Upper lobe of right lung (tissue), 1 donor: ENCODE measurements at regions not wholly inside any gene's neighbourhood (a gene's known extent, or its start where the extent isn't known, plus 50 kb on each side); places are given as distances from the start of the nearest gene placed in this dataset.
A peak's percentile ranks its signal among the peaks of the same experiment; 100 is the strongest.
"Not testable (repeated sequence)": the region's sequence is repeated elsewhere in the genome, so short reads cannot be mapped to it uniquely, and the experiment has no call there.

ENCODE experiments used
- ATAC-seq: fragments of 200-7000 bp; cut with Tn5 transposase; one replicate; pipeline ENCODE4 v1.9.1; 2020; ENCODE audit warnings: mild to moderate bottlenecking, moderate library complexity
- DNase-seq: peaks from one replicate; pipeline ENCODE4 v3.0.0-alpha.2; 2020
- H3K27ac ChIP-seq: fragments of 200-600 bp; one replicate; pipeline ENCODE4 v1.8.0; 2022
- H3K27me3 ChIP-seq: fragments of 200-600 bp; one replicate; pipeline ENCODE4 v1.8.0; 2022; ENCODE audit warnings: mild to moderate bottlenecking
- H3K36me3 ChIP-seq: fragments of 200-600 bp; one replicate; pipeline ENCODE4 v1.8.0; 2022
- H3K4me1 ChIP-seq: fragments of 200-600 bp; one replicate; pipeline ENCODE4 v1.8.0; 2022
- H3K4me3 ChIP-seq: fragments of 200-600 bp; one replicate; pipeline ENCODE4 v1.8.0; 2022; ENCODE audit warnings: mild to moderate bottlenecking
- H3K9me3 ChIP-seq: fragments of 200-600 bp; one replicate; pipeline ENCODE4 v1.8.0; 2022
- intact Hi-C: fragments of 100-400 bp; cut with DNase I; formaldehyde crosslinking; loops from one replicate; pipeline ENCODE4 v1.11.0; 2022
- TF ChIP-seq, protein P1 (sequence below): fragments of 200-600 bp; IDR thresholded peaks from one replicate; pipeline ENCODE4 v1.8.0; 2022; ENCODE audit warnings: antibody characterized with exemption
- donor health status: DM: no; HTN: yes; CAD: no; lungs with severe emphysema.

DNA sequence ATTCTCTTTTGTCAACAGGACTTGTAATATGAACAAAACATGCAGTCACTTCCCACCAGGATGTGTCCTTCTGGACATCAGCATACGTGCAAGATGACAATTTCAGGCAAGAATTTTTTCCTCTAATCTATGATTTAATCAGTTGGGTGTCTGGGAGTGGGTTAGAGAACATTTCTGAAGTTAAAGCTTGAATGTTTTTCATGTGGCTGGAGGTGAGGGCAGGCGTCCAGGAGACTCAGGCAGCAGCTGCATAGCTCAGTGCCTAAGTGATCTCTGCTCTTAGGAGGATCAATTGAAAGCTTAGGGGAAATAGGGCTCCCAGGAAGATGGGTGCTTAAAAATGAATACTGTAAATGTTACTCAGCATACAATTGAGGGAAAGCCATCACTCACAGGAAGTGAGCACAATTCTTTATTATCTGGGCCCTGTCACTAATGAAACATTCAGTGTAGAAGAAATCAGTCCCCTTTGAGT lies 457.6 kb upstream of the KLF6 start:
- TF ChIP-seq, protein P1, sequence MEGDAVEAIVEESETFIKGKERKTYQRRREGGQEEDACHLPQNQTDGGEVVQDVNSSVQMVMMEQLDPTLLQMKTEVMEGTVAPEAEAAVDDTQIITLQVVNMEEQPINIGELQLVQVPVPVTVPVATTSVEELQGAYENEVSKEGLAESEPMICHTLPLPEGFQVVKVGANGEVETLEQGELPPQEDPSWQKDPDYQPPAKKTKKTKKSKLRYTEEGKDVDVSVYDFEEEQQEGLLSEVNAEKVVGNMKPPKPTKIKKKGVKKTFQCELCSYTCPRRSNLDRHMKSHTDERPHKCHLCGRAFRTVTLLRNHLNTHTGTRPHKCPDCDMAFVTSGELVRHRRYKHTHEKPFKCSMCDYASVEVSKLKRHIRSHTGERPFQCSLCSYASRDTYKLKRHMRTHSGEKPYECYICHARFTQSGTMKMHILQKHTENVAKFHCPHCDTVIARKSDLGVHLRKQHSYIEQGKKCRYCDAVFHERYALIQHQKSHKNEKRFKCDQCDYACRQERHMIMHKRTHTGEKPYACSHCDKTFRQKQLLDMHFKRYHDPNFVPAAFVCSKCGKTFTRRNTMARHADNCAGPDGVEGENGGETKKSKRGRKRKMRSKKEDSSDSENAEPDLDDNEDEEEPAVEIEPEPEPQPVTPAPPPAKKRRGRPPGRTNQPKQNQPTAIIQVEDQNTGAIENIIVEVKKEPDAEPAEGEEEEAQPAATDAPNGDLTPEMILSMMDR: no peak
- no peak for ATAC-seq
- peak overlapping the region; percentile 20 for H3K4me3 ChIP-seq

DNA sequence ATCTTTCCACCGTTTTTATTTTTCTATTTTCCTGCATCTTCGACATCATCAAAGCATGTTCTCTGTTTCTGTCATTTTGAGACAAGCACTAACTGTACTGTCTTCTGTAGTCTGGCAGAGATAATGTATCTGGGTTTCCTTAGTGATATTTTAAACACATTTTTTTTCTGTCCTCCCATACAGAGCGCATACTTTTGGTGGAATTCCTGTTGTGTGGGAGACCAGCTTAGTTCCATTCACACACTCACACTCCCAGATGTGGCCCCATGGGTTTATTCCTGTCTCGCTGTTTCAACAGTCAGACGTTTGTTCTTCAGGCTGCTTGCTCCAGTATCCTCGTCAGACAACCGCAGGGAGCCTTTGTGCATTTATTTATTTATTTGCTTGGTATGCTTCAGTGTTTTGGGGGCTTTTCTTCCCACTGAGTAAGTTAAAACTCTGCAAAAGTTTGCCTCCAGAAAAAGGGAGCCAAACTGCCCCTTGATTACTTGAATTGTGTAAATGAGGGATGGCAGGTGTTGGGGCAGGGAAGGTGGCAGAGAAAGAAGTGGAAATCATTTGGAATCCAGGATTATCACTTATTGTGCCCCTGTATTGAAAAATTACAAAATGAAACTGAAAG lies 456.8 kb upstream of the KLF6 start:
- peak; percentile 62 for ATAC-seq
- Histone ChIP-seq H3K9me3 (no peaks in the 10 kb centered on the region), H3K4me1 (peaks cover 9% of the 10 kb centered on the region), H3K36me3 (no peaks in the 10 kb centered on the region), H3K27me3 (no peaks in the 10 kb centered on the region), H3K4me3 (peak overlapping the region; percentile 20), H3K27ac (peak overlapping the region; percentile 83)
- intact Hi-C loops: no loop called here
- DNase-seq: no peak
- TF ChIP-seq, protein P1: no peak

More for the DNA sequence above, 457.6 kb upstream of the KLF6 start:
- DNase-seq: no peak
- intact Hi-C loops: no loop called here
- H3K27ac ChIP-seq: peak overlapping the region; percentile 83
- H3K36me3 ChIP-seq: no peaks in the 10 kb centered on the region
- H3K27me3 ChIP-seq: no peaks in the 10 kb centered on the region
- peaks cover 9% of the 10 kb centered on the region for H3K4me1 ChIP-seq
- H3K9me3 ChIP-seq: no peaks in the 10 kb centered on the region

DNA sequence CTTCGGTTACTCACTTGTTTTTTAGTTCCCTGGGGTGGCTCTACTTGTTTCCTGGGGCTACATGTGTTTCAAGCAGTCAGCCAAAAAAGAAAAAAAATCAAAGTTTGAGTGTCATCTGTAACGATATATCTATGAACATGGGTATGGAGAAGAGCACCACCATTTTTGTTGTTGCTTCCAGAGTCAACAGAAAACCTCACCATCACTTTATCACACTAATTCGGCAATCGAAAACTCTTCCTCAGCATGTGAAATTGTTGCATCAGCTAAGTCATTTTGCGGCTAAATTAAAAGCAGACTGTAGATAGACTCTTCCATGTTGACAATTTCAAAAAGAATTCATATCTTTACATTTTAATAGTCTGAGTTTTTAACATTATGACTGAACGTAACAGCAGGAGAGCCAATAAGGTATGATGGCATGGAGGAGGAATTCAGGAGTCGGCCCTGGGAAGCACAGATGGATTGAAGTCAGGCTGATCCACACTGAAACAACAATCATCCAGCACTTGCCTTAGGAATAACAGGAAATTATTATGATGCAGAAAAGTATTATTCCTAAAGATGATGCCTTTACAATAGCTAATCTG lies 455.7 kb upstream of the KLF6 start:
- Histone ChIP-seq H3K4me1 (peaks cover 9% of the 10 kb centered on the region), H3K27ac (peak overlapping the region; percentile 19), H3K36me3 (no peaks in the 10 kb centered on the region), H3K4me3 (no peak overlapping the region), H3K27me3 (no peaks in the 10 kb centered on the region), H3K9me3 (no peaks in the 10 kb centered on the region)
- intact Hi-C loops: no loop called here
- TF ChIP-seq, protein P1: no peak
- ATAC-seq (no peak), DNase-seq (no peak)

DNA sequence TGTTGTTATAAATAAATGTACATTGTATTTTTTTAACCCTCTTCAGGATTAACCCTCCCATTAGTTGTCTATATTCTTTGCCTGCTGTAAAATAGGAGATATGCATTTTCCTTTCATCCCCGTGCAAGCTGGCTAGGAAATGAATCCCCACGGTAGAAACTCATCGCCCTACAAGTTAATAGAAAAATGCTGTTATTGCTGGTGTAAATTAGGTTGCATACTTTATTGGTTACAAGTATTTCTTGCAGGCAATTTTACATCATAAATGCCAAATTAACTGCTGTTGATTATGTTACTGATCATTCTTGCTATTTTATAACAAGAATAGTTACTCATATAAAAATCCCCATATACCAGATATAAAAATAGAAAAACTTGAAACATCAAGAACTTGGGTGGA lies 454.2 kb upstream of the KLF6 start:
- no peaks in the 10 kb centered on the region for H3K36me3 ChIP-seq
- TF ChIP-seq, protein P1: no peak
- H3K4me1 ChIP-seq: peaks cover 9% of the 10 kb centered on the region
- ATAC-seq: no peak
- H3K27ac ChIP-seq: no peak overlapping the region
- no peak for DNase-seq
- H3K4me3 ChIP-seq: no peak overlapping the region
- H3K27me3 ChIP-seq: no peaks in the 10 kb centered on the region
- H3K9me3 ChIP-seq: no peaks in the 10 kb centered on the region
- intact Hi-C loops: no loop called here

DNA sequence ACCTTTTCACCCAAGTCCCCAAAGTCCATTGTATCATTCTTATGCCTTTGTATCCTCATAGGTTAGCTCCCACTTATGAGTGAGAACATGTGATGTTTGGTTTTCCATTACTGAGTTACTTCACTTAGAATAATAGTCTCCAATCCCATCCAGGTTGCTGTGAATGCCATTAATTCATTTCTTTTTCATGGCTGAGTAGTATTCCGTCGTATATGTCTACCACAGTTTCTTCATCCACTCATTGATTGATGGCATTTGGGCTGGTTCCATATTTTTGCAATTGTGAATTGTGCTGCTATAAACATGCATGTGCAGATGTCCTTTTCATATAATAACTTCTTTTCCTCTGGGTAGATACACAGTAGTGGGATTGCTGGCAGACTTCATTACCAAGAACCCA lies 451.9 kb upstream of the KLF6 start:
- H3K4me3 ChIP-seq, H3K27me3 ChIP-seq, ATAC-seq, H3K9me3 ChIP-seq, H3K27ac ChIP-seq, intact Hi-C loops, DNase-seq, H3K36me3 ChIP-seq, H3K4me1 ChIP-seq: not testable (repeated sequence)

DNA sequence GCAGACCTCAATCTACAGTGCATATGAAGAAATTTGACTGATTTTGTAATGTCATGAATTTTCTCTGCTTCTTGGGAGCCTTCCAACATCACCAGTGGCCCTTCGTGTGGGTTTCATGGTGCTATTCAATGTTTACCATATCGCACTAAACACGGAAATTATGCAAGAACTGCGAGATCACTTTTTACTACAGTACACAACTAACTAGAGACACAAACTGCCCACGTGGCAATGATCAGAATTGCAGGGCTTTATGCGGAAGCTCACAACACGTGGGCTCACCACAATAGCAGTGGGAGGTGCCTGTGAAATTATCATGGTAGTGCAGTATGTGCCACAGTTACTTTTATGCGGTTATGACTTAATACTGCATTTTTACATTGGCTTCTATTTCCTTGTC lies 449.7 kb upstream of the KLF6 start:
- Histone ChIP-seq H3K4me1 (no peaks in the 10 kb centered on the region), H3K4me3 (no peak overlapping the region), H3K27ac (no peak overlapping the region), H3K36me3 (no peaks in the 10 kb centered on the region), H3K9me3 (no peaks in the 10 kb centered on the region), H3K27me3 (no peaks in the 10 kb centered on the region)
- ATAC-seq: peak; percentile 81
- intact Hi-C loops: no loop called here
- DNase-seq: no peak
- TF ChIP-seq, protein P1: peak; percentile 15
